ENCODE measurements at regions not wholly inside any gene's neighbourhood (a gene's known extent, or its start where the extent isn't known, plus 50 kb on each side); places are given as distances from the start of the nearest gene placed in this dataset.

DNA sequence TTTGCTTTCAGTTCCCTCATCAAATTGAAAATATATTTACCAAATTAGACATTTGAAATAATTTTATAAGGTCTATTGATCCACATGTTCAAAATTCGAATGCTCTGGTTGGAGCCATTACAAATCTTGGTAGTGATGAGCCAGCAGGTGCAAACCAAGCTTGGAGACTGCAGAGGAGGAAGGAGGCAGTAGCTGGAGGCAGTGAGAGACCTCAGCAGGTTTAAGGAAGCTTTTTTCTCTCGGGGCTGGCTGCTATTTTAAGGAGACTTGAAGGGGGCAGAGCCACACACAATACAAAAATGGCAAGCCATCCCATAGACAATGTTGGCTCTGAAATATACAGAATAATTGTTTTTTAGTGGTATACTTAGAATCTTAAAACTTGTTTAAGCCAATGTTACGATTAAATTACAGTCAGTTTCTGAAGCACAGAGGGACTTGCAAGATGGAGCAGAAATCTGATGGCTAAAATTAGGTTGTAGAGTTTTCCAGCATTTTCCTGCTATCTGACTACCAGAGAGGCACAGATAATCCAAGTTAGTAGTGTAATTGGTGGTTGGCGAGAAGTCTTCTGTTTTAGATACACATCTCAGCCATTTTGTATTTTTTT lies 185.8 kb downstream of the SNX10 start:
- TF ChIP-seq ASH2L (IDR thresholded peaks at IDR 0.05; ENCODE audit: borderline replicate concordance, low read depth) (no peak), BACH1 (IDR thresholded peaks at IDR 0.05; ENCODE audit: borderline replicate concordance) (no peak), CTCF (IDR thresholded peaks at IDR 0.05 in 2 of 3, conservative IDR thresholded peaks at IDR 0.05 in 1 of 3; ENCODE audit: control insufficient read depth in 2 of 3, extremely low read depth in 1 of 3, insufficient read depth in 1 of 3, low read depth in 3 of 3, low read length in 3 of 3) (no peak)

All from GM12878 (cell line).